Keratinocyte (primary cell): ENCODE measurements at regions not wholly inside any gene's neighbourhood (a gene's known extent, or its start where the extent isn't known, plus 50 kb on each side); places are given as distances from the start of the nearest gene placed in this dataset.

Experiments used
- EZH2 ChIP-seq: IDR thresholded peaks from one replicate; pipeline ENCODE4 v1.6.1; 2012; ENCODE audit warnings: inconsistent platforms, mild to moderate bottlenecking, low read length, moderate library complexity
- TF ChIP-seq, protein P1 (sequence below), 3 experiments: IDR thresholded peaks in 1 of 3; conservative IDR thresholded peaks in 1 of 3; optimal IDR thresholded peaks in 1 of 3; 2 replicates in 2 of 3; 3 replicates in 1 of 3; pipeline versions ENCODE3 to v1.5.1; 2011; ENCODE audit warnings: low read length in 3 of 3, mild to moderate bottlenecking in 3 of 3, moderate library complexity in 2 of 3, control low read depth in 1 of 3, inconsistent platforms in 1 of 3; ENCODE audit not compliant: insufficient read depth in 2 of 3; ENCODE audit errors: extremely low read depth in 1 of 3

DNA sequence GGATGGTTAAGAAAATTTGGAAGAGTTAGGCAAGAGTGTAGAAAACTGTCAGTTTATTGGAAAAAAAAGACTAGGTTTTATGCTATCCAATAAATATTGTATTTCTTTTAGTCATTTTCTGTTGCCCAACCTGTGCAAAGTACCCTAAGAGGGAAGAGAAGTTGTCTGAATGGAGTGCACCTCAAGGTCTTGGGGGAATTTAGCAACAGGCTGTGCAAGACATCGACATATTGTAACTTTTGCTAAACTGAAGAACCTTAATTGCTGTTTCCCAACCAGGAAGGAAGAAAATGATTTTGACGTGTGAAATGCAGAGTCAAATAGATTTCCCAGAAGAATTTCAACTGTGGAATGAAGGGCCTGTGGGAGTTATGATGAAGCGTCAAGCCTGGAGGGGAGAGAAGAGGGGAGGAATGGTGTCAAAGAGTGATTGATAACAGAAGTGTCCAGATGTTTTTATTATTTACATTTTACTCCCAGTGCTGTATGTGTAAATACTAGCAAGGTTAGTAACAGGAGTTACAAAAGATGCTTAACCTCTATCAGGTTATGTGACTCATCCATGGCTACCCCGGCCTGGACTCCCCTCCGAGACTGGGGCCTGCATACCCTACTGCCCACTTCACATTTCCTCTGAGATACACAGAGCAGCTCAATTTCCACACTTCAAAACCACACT lies 246.8 kb downstream of the MYLK4 start:
- TF ChIP-seq, protein P1, sequence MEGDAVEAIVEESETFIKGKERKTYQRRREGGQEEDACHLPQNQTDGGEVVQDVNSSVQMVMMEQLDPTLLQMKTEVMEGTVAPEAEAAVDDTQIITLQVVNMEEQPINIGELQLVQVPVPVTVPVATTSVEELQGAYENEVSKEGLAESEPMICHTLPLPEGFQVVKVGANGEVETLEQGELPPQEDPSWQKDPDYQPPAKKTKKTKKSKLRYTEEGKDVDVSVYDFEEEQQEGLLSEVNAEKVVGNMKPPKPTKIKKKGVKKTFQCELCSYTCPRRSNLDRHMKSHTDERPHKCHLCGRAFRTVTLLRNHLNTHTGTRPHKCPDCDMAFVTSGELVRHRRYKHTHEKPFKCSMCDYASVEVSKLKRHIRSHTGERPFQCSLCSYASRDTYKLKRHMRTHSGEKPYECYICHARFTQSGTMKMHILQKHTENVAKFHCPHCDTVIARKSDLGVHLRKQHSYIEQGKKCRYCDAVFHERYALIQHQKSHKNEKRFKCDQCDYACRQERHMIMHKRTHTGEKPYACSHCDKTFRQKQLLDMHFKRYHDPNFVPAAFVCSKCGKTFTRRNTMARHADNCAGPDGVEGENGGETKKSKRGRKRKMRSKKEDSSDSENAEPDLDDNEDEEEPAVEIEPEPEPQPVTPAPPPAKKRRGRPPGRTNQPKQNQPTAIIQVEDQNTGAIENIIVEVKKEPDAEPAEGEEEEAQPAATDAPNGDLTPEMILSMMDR (optimal IDR thresholded peaks at IDR 0.05 in 1 of 3, IDR thresholded peaks at IDR 0.05 in 1 of 3, conservative IDR thresholded peaks at IDR 0.05 in 1 of 3; ENCODE audit: extremely low read depth in 1 of 3, insufficient read depth in 2 of 3, low read length in 3 of 3) = no peak
- no peak for TF ChIP-seq EZH2
